Occipital lobe (tissue), 1 donor: ENCODE measurements at regions not wholly inside any gene's neighbourhood (a gene's known extent, or its start where the extent isn't known, plus 50 kb on each side); places are given as distances from the start of the nearest gene placed in this dataset.
"Not testable (repeated sequence)": the region's sequence is repeated elsewhere in the genome, so short reads cannot be mapped to it uniquely, and the experiment has no call there.

Experiments used
- DNase-seq: peaks from one replicate; lab custom pipeline; 2025; lab: John Stamatoyannopoulos, UW

GRCh38 chr13:58343076-58343475 lies 711.5 kb downstream of the PCDH17 start:
- no peak for DNase-seq

GRCh38 chr13:58352100-58352499 lies 720.6 kb downstream of the PCDH17 start:
- not testable (repeated sequence) for DNase-seq

DNA sequence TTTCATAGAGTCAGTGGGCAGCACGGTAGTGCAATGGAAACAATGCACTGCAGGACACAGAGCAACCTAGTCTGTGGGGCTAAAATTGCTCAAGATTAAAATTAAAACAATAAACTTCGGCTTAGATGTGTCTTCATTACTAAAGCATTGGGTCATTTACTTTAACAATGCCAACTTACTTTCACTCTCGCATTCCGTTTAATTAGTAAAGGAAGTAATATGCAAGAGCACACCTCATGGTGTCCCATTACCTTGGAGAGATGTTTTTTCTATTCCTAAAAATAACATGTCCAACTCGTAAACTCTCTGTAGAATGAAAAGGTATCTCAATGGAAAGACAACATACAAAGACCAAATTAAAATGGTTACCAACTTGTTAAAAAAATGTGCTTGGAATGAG lies 738.4 kb downstream of the PCDH17 start:
- DNase-seq: no peak

- DNase-seq: no peak
Measured at GRCh38 chr13:58376349-58376748, 744.8 kb downstream of the PCDH17 start.

- DNase-seq: no peak
Measured at GRCh38 chr13:58376775-58377174, 745.2 kb downstream of the PCDH17 start.

GRCh38 chr13:58379221-58379620 lies 747.7 kb downstream of the PCDH17 start:
- DNase-seq: no peak

GRCh38 chr13:58385336-58385735 lies 753.8 kb downstream of the PCDH17 start:
- DNase-seq: not testable (repeated sequence)

GRCh38 chr13:58397596-58398387 lies 766.2 kb downstream of the PCDH17 start:
- DNase-seq: no peak

- DNase-seq: no peak
Measured at GRCh38 chr13:58399263-58399662, 767.7 kb downstream of the PCDH17 start.

GRCh38 chr13:58406545-58406944 lies 775.0 kb downstream of the PCDH17 start:
- DNase-seq: no peak

DNA sequence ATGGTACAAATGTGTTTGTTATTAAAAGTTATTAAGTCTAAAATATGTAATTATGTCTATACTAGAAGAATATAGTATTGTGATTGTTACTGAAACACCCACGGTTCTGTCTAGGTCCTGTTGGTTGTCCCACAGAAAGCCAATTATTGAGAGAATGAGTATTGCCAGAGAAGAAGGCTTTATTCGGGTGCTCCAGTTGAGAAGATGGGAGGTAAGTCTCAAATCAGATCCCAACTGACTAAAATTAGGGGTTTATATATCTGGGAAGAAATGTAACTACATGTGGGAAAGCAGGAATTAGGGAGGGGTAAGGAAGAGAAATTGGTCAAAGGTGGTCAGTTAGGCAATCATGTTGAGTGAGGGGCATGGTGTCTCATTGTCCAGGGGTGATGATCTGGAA lies 798.4 kb downstream of the PCDH17 start:
- no peak for DNase-seq

DNA sequence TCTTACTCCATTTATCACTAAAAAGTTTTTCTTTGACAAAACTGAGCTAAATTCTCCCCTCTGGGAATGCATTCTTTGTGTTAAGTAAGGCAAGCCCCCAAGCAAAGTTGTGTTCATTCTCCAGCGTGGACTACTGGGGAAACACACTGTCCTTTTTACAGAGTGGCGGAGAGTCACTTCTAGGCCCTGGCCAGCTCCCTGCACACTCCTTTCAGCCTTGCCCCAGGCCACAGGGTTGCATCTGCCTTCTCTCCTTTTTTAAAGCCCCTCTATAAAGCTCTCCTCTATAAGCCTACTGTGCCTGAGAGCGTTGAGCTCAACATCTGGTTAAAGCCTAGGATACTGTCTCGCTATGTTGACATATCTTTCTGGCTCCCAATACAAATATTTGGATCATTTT lies 803.4 kb downstream of the PCDH17 start:
- no peak for DNase-seq

GRCh38 chr13:58437427-58437826 lies 805.9 kb downstream of the PCDH17 start:
- DNase-seq: no peak

GRCh38 chr13:58446979-58447378 lies 815.4 kb downstream of the PCDH17 start:
- DNase-seq: no peak

- DNase-seq: no peak
Measured at GRCh38 chr13:58452123-58452623, 820.6 kb downstream of the PCDH17 start.

DNA sequence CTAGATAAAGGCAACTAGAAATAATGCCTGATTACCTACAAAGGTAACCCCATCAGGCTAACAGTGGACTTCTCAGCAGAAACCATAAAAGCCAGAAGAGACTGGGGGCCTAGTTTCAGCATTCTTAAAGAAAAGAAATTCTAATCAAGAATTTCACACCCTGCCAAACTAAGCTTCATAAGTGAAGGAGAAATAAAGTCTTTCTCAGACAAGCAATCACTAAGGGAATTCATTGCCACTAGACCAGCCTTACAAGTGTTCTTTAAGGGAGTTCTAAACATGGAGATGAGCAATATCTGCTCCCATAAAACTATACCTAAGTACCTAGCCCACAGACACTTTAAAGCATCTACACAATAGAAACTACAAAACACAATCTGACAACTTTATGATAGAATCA lies 823.5 kb downstream of the PCDH17 start:
- no peak for DNase-seq

GRCh38 chr13:58461217-58461616 lies 829.7 kb downstream of the PCDH17 start:
- no peak for DNase-seq

DNA sequence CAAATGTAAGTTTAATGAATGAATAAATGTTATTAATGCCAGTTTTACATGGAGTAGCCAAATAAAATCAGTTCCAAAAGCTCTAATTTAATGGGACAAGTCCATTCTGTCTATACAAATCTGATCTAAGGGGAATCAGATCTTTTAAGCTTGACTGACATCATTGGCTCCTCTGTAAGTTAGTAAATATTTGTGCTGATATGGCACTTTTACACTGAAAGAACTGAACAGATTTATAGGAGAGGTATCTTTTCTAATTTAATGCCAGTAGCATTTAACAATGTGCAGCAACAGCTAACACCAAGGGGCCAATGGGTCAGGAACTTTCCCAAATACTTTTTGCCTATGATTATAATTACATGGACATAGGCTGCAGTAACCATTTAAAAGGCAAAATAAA lies 832.3 kb downstream of the PCDH17 start:
- DNase-seq: no peak

DNA sequence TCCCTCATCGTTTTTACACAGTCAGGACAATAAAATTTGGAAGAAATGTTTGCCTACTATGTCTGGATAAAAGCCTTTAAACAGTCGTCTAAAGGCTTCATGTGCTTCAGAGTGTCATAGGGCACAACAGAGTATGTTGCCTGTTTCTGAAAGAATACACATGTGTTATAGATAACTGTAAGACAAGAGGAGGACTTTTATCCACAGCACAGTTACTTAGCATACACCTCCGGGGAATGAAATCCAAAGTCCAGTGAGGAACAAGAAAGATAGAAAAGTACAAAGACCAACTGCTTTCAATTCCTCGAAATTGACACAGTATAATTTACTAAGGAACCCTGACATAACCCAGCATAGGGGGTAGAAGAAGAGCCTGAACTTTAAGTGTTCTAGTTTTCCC lies 835.6 kb downstream of the PCDH17 start:
- no peak for DNase-seq

DNA sequence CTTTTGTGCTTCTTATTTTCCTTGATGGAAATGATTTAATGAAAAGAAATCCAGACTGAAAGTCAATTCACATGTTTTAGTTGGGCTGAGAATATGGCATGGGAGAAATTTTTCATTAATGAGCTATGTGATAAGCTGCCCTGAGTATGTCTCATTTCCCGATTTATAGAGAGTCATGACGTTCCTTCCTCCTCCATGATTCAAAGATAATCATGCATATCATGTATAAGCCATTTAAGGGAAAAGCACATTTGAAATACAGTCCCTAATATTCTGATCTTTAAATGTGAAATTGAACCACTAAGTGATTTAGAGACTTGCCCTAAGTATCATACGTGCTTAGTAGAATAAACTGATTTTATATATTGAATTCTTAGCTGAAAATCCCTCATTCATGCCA lies 840.9 kb downstream of the PCDH17 start:
- DNase-seq: no peak

- DNase-seq: no peak
Measured at GRCh38 chr13:58474581-58474980, 843.0 kb downstream of the PCDH17 start.

- DNase-seq: no peak
Measured at GRCh38 chr13:58476206-58476918, 844.8 kb downstream of the PCDH17 start.

GRCh38 chr13:58478858-58479257 lies 847.3 kb downstream of the PCDH17 start:
- DNase-seq: no peak
